Amniotic epithelial cell (primary cell): ENCODE measurements at regions not wholly inside any gene's neighbourhood (a gene's known extent, or its start where the extent isn't known, plus 50 kb on each side); places are given as distances from the start of the nearest gene placed in this dataset.
"Not testable (repeated sequence)": the region's sequence is repeated elsewhere in the genome, so short reads cannot be mapped to it uniquely, and the experiment has no call there.

Experiments used
- DNase-seq: peaks from one replicate; pipeline ENCODE4 v3.0.0-alpha.2; 2010; ENCODE audit warnings: low read depth

DNA sequence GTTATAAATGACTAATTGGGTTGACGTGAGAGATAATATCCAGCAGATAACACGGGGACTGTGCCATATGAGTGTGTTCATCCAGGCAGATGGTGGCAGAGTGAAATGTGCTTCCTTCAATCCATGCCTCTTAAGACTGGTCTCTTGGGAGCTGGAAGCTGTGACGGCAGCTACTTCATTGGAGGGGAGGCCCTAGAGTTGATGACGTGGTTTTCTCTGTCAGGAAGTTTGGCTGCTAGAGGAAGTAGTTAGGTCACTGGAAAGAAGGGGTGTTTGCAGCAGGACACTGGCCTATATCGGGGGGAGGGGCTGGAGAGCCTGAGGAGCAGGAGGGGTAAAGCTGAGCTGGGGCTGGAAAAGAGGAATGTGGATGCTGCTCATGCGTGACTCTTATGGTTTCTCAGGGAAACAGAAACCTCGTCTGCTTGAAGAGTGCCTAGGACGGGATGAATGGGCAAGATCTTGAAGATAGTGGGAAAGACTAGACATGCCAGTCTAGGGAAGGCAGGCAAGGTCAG is 3051.6 kb downstream of the RPIA start:
- not testable (repeated sequence) for DNase-seq

DNA sequence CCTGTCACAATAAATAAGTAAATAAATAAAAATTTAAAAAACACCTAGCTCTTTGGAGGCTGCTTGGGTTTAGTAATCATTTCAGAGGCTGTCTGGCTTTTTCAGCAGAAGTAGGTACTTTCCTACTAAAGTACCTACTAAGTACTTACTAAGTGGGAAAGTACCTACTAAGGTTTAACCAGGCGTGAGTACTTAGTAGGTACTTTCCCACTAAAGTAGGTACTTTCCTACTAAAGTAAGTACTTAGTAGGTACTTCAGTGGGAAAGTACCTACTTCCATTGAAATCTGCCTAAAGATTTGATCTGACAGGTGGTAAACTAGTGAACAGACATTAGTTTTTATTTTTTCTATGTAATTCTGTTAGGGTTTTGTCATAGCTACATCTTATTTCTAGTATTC is 3052.4 kb downstream of the RPIA start:
- DNase-seq: not testable (repeated sequence)

DNA sequence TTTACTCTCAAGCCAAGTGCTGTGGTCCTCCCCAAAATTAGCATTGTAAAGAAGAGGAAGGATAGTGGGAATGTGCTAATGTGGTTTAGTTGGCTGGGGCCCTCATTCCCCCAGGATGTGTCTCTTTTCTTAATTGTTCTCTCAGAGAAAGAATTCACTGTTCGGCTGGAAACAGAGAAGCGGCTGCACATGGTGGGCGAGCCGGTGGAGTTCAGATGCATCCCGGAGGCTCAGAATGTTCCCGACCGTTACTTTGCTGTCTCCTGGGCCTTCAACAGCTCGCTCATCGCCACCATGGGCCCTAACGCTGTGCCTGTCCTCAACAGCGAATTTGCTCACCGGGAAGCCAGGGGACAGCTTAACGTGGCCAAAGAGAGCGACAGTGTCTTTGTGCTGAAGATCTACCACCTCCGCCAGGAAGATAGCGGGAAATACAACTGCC is 3053.2 kb downstream of the RPIA start:
- not testable (repeated sequence) for DNase-seq

DNA sequence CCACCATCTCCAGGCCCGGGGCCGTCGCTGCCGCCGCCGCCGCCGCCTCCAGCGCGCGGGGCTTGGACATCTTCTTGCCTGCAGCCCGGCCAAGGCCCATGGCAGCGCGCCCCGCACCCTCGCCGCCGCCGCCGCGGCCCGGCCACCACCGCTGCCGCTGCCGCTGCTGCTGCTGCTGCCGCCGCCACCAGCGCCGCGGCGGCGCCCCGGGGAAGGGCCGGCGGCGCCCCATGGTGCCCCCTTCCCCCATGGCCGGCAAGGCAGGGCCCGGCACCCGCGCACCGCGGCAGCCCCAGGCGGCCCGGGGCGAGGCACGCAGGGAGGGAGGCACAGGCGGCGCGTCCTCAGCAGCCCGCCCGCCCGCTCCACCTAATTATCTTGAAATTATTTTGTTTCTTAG is 3057.4 kb downstream of the RPIA start:
- DNase-seq: no peak

DNA sequence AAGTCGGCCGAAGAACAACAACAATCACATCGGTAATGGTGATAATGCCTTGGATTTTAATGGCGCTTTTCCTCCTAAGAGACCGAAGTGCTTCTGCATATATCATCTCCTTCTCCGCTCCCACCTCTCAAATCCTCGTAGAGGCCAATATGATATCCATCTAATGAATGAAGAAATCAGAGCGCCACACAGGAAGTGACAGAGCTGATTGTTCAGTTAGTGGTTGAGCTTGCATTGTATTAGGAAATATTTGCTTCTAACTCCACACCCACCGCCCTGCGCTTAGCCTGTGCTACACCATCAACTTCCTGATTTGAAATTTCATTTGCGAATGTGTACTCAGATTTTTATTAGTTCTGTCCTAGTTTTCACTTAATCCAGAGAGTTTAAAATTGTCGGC is 3058.2 kb downstream of the RPIA start:
- DNase-seq: not testable (repeated sequence)

DNA sequence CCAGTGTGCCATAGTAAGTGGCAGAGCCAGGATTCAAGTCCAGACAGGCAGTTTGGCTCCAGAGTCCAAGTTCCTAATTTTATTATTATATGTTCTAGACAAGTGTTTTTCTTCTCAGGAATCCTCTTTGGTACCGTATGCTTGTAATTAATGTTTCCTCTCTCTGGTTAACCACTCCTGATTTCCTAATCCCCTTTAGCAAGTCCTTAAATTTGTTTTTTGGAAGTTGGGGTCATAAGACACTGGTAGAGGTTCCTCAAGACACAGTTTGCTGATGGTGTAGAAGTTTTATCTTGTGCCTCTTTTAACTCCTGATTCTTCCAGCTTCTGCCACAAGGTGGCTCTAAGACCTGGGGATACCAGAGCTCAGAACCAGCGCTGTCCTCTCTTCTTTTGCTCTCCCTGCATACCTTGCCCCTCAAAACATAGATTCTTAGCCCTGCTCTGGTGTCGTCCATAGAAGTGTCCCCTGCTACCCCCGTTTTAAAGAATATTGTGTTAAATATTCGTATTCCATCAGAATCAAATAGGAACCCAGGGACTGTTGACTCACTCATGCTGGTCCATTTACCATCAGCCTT is 3068.0 kb downstream of the RPIA start:
- not testable (repeated sequence) for DNase-seq

DNA sequence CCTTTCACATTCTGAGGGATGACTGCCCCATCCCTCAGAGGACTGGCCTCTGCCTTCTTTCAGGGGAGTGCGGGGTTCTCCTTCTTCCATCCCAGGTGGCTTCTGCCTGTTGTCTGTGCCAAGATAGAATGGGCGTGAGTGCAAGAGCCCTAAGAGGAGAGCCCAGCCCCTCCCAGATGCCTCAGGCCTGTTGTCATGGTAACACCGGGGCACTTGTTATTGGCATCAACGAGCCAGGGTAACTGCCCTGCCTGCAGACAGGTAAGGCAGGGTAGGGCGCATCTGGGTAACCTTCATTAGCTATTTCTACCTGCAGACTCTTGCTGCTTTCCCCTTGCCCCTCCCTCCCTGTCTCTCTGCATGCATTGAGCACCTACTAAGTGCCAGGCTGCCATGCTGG is 3069.2 kb downstream of the RPIA start:
- not testable (repeated sequence) for DNase-seq

DNA sequence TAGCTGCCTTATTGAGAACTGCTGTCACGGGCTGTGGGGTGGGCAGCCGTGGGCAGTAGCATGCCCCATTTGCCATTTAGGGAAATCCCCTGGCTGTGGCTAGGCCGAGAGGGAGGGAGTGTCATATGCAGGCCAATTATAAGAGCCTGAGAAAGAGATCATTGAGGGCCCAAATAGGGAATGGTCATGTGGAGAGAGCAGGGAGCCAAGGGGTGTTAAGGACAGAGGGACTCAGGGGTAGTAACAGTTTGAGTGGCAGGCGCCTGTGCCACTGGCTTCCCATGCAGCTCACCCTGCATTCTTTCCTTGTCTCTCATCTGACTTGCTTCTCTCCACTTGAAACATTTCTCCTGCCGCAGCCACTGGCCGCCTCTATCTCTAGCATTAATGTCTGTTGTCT is 3070.8 kb downstream of the RPIA start:
- DNase-seq: not testable (repeated sequence)

DNA sequence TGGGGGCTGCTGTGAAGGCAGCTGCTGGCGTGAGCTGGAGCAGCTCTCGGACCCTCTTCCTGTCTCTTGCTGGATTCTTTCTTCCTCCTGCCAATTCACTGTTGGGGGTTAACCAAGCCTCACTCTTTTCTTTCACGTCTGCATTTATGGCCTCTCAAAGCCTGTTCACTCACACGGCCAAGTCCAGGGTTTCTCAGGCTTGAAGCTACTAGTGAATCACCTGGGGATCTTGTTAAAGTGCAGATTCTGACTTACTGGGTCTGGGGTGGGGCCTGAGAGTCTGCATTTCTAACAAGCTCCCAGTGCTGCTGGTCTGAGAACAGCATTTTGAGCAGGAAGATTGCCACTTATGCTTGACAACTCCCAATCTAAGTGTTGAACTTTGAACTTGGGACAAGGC is 3072.2 kb downstream of the RPIA start:
- DNase-seq: not testable (repeated sequence)

DNA sequence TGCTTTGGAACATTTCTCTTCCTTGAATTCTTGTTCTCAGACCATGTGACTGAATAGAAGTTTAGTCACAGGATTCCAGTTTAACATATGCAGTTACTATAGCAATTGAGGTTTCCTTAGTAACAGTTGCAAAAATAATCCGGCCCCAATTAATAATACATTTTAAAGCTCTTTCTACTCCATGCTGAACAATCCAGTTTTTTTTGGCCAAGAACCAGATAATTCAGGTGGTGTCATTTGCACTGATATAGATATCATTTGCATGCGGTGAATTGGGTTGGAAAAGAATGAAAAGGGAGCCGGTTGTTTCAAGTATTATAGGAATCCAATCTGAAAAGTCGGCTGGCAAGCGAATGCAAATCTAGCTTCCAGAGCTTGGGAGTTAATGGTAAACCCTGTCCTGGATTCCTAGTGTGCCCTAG is 3073.1 kb downstream of the RPIA start:
- not testable (repeated sequence) for DNase-seq

DNA sequence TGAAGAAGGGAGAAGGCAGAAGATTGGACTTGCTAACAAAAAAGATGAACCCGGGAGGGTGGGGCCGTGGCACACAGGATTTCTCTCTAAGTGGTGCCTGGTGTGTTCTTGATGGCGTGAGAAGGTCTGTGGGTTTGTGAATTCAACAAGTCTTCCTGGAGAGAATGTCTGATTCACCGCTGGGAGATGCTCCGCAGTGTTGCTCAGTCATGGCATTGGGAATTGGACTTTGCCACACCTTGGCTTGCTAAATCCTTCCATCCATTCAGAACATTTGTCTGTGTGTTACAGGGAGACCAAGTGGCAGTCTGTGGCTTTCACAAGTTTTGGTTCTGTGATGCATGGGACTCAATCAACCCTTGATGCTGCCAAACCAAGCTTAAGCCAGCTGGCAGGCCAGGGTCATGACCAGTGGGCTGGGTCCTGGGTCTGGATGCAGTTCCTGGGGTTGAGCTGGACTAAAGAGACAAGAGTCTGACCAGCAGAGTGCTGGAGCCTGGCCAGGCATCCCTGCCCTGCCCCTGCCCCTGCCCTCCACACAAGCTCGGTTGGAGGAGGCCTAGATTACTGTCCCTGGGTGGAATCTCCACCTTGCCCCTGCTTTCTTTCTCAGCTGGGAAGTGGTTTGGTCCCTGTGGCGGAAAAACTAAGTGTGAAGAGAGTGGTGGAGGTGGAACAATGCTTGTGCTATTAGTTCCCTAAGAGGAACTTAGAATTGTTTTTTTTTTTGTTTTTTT is 3073.7 kb downstream of the RPIA start:
- not testable (repeated sequence) for DNase-seq

DNA sequence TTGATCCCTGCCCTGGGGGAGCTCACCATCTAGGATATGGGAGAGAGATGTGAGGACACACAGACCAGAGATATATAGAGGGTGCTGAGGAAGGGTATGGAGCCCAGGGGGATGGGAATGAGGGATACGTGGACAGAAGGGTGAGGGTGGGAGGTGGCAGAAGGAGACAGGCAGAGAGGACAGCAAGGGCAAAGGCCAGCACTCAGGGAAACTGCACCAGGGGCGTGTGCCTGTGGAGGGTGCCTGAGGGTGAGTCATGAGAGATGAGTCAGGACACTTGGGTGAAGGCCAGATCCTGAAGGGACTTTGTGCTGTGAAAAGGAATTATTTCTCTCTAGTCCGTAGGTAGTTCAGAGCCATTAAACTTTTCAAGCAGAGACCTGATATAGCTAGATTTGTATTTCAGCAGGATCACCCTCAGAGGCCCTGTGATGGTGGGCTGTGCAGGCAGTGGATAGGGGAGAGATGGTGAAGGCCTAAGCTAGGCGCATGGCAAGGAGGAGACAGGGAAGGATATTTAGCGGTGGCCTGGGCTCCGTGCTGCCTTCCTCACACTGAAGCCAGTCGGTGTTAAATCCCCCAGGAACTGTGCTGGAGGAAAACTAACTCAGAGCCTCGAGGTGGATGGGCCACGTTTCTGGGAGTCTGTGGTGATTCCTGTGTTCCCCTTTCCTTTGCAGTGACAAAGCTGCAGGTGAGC is 3075.0 kb downstream of the RPIA start:
- peak; percentile 31 for DNase-seq

DNA sequence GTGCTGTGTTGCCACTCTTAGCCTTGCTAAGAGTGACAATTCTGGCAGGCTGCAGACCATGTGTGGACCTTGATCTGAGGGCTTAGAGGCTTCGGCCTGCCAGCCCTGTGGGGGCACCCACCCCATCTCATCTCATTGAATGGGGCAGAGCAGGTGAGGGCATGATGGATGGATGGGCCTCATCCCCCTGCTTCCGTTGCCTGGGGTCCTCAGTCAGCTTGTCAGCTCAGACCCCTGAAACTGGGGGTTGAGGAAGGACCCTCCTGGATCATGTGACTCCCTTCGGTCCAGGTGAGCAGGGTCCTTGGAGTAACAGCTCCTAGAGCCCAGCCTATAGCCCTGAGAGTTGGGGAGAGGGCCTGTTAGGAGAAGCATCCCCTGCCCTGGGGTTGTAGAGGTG is 3076.8 kb downstream of the RPIA start:
- not testable (repeated sequence) for DNase-seq

DNA sequence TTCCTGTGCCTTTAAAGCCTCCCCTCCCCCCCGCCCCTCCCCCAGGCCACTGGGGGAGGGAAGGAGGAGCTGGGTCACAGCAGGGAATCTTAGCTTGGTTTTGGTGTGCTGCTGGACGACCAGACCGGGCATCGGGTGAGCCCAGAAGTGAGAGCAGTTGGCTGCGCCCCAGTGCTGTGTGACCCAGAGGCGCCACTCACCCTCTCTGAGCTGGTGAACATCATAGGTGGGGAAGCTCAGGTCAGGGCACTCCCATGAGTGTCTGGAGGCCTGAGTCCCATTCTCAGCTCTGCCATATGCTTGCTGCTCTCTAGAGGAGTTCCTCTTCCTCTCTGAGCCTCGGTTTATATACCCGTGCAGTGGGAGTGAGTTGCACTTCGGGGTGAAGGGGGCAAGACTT is 3077.5 kb downstream of the RPIA start:
- DNase-seq: not testable (repeated sequence)

DNA sequence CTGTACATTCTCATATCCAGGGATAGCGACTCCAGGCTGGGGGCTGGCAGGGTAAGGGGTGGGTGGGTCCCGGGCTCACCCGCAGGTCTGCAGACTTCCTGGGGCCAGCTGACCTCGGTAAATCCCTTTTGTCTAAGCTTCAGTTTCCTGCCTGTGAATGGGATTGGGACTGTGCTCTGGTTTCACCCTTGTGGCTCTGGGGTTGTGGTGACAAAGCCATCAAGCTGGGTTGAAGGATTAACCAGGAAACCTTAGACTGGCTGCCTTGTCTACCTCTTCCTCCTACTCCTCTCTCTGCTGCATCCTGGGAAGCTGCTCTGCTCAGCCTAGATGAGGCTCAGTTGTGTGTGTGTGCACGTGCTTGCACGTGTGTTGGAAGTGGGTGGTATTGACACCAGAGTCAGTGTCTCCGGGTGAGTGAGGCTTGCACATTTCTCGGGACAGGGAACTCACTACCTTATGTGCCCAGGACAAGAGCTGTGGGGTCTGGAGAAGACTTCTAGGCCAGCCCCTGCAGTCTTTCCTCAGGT is 3078.6 kb downstream of the RPIA start:
- DNase-seq: not testable (repeated sequence)

DNA sequence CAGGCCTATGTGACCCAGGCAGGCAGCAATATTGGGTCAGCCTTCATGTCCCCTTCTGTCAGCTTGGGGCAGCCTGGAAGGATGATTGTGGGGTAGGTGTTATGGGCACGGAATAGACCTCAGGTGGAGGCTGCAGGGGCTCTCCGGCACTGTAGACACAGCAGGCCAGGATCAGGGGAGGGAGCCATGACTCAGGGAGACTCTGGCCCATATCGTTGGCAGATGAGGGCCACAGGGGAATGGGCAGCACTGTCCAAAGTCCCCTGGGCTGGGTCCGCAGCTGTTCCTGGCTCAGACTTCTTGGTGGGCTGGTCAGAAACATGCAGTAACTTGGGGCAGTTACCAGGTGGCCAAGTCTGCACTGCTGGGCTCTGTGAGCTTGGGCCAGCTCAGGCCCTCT is 3080.1 kb downstream of the RPIA start:
- DNase-seq: not testable (repeated sequence)

DNA sequence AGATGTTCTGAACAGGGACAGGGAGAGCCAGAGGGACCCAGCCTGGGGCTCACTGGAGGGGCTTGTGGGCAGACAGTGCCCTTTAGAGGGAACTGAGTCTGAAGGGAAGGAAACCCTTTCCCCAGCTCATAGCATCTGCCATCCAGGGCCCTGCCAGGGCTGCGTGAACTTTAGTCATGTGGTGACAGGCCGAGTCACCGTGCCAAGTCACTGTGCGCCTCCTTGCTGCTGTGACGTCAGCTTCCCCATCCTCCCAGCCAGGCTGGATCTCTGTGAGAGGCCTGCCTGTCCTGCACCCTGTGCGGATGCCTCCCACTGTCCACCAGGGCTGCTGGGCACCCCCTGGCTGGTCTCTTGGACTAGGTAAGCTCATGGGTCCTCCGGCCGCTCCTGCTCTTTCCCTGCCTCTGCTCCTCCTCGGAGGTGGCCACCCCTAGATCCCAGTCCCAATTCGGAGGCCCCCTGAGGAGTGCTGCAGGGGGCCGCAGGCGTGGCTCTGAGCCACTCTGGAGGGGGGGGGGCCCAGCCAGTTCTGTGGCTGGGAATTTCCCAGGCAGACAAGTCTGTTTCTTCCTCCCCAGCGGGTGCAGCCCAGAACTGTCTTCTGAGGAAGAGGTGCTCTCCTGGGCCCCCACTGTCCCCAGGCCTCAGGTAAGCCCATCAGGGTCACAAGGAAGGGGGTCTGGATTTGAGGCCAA is 3080.9 kb downstream of the RPIA start:
- DNase-seq: not testable (repeated sequence)

DNA sequence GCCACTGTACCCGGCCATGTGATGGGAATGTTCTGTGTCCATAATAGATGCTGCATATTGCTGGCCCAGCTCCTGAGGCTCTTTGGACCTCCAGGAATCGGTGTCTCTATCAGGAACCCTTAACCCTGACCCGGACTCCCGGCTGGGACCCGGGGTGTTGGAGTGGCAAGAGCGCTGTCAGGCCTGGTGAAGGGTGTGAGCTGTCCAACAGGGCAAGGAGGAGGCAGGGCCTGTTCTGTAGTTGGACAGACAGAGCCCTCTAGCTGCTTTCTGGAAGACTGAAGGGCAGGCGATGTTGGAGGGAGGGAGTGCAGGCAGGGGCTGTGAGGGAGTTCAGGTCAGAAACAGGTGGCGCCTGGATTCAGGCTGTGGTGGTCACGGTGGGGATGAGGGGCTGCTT is 3082.3 kb downstream of the RPIA start:
- DNase-seq: not testable (repeated sequence)

DNA sequence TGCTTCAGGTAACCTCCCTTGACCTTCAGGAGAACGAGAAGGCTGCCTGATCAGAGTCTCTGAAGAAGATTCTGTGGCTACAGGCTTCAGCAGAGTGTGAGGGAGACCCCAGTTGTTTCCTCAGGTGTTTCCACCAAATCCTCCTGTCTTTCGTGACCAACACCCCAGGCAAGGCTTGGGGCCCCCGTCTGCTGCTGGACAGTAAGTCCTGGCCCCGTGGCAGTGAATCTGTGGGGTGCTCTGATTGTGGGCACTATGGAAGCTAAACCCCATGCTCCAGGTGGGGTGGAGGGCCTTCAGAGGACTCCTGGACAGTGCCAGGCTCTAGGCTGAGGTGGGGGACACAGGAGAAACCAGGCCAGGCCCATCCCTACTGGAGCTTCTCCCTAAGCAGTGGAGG is 3083.7 kb downstream of the RPIA start:
- DNase-seq: not testable (repeated sequence)

DNA sequence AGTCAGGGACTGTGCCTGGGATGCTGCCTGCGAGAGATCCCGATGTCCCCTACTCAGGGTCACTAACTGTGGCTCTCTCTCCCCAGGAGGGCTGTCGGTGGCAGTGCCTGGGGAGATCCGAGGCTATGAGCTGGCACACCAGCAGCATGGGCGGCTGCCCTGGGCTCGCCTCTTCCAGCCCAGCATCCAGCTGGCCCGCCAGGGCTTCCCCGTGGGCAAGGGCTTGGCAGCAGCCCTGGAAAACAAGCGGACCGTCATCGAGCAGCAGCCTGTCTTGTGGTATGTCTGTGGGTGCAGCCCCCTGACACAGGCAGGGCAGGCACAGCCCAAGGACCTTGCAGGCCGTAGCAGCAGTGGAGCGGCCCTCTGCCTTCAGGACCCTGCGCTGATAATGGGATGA is 3088.9 kb downstream of the RPIA start:
- not testable (repeated sequence) for DNase-seq

DNA sequence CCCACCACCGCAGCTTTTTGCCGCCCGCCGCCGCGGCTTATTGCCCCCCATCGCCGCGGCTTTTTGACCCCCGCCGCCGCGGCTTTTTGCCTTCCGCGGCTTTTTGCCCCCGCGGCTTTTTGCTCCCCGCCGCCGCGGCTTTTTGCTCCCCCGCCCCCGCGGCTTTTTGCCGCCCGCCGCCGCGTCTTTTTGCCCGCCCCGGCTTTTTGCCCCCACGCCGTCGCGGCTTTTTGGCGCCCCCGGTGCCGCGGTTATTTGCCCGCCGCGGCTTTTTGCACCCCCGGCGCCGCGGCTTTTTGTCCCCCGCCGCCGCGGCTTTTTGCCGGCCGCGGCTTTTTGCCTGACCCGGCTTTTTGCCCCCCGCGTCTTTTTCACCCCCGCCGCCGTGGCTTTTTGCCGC is 3061.8 kb upstream of the TEKT4 start:
- DNase-seq: not testable (repeated sequence)
